ENCODE measurements at regions not wholly inside any gene's neighbourhood (a gene's known extent, or its start where the extent isn't known, plus 50 kb on each side); places are given as distances from the start of the nearest gene placed in this dataset.
"Not testable (repeated sequence)": the region's sequence is repeated elsewhere in the genome, so short reads cannot be mapped to it uniquely, and the experiment has no call there.

- FAIRE-seq, result no peak
These were observed 404.2 kb downstream of the STK39 start for GRCh38 chr2:167843217-167843616.

- no peak for FAIRE-seq
These were observed 405.3 kb downstream of the STK39 start for GRCh38 chr2:167842047-167842446.

GRCh38 chr2:167835290-167835689 is 412.1 kb downstream of the STK39 start:
- not testable (repeated sequence) for FAIRE-seq

- no peak for FAIRE-seq
These were observed 412.7 kb downstream of the STK39 start for GRCh38 chr2:167834707-167835106.

- no peak for FAIRE-seq
These were observed 414.1 kb downstream of the STK39 start for GRCh38 chr2:167833294-167833693.

- peak; percentile 47 for FAIRE-seq
These were observed 414.5 kb downstream of the STK39 start for GRCh38 chr2:167832868-167833287.

- FAIRE-seq, result no peak
These were observed 419.9 kb downstream of the STK39 start for GRCh38 chr2:167827352-167828097.

GRCh38 chr2:167826906-167827305 is 420.5 kb downstream of the STK39 start:
- FAIRE-seq, result no peak

GRCh38 chr2:167825664-167826063 is 421.7 kb downstream of the STK39 start:
- no peak for FAIRE-seq

- no peak for FAIRE-seq
These were observed 424.5 kb downstream of the STK39 start for GRCh38 chr2:167822690-167823465.

- no peak for FAIRE-seq
These were observed 426.9 kb downstream of the STK39 start for GRCh38 chr2:167820488-167820887.

- FAIRE-seq, result no peak
These were observed 428.9 kb downstream of the STK39 start for GRCh38 chr2:167818521-167818920.

GRCh38 chr2:167817908-167818307 is 429.5 kb downstream of the STK39 start:
- FAIRE-seq, result no peak

GRCh38 chr2:167817422-167817821 is 430.0 kb downstream of the STK39 start:
- no peak for FAIRE-seq

GRCh38 chr2:167816874-167817290 is 430.5 kb downstream of the STK39 start:
- FAIRE-seq, result peak; percentile 17

GRCh38 chr2:167814881-167815718 is 432.3 kb downstream of the STK39 start:
- peak; percentile 78 for FAIRE-seq

GRCh38 chr2:167814482-167814880 is 432.9 kb downstream of the STK39 start:
- FAIRE-seq, result not testable (repeated sequence)

- not testable (repeated sequence) for FAIRE-seq
These were observed 437.6 kb downstream of the STK39 start for GRCh38 chr2:167809799-167810198.

GRCh38 chr2:167803449-167803988 is 443.9 kb downstream of the STK39 start:
- no peak for FAIRE-seq

- no peak for FAIRE-seq
These were observed 452.7 kb downstream of the STK39 start for GRCh38 chr2:167794554-167795255.

GRCh38 chr2:167793725-167794124 is 453.7 kb downstream of the STK39 start:
- no peak for FAIRE-seq

- no peak for FAIRE-seq
These were observed 455.3 kb downstream of the STK39 start for GRCh38 chr2:167792126-167792525.
